ENCODE measurements at regions not wholly inside any gene's neighbourhood (a gene's known extent, or its start where the extent isn't known, plus 50 kb on each side); places are given as distances from the start of the nearest gene placed in this dataset.
"Not testable (repeated sequence)": the region's sequence is repeated elsewhere in the genome, so short reads cannot be mapped to it uniquely, and the experiment has no call there.

DNA sequence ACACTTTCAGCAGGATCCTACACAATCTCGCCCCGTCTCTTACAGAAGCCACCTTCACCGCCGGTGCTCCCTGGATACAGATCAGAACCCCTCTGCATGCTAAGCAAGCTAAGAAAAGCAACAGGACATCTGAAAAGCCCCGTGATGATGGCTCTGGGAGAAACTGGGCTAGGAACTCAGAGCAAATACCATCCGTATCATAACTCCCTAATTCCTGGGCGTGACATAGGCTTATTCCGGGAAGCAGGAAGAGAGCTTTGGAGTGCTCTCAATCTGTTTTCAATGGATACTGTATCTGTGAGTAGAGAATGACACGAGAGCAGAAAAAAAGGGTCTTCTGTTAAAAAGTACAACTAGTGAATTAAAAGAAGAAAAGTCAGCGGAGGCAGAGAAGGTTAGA lies 121.6 kb downstream of the SPP2 start:
- H2BK15ac ChIP-seq (replicated peaks; ENCODE audit: low read depth) = no peak overlapping the region
- WGBS (ENCODE audit: extremely low coverage, insufficient coverage, low lambda C conversion rate) = no CpG with 5 or more reads among the region's 10 CpGs
- no peak overlapping the region for H3K4me3 ChIP-seq (ENCODE audit: low read length)
- H3K4me2 ChIP-seq (ENCODE audit: low read length) = no peak overlapping the region
- H4K8ac ChIP-seq (ENCODE audit: low read depth, low read length) = no peak overlapping the region
- H3K79me1 ChIP-seq (ENCODE audit: low read length) = no peaks in the 10 kb centered on the region
- no peak overlapping the region for H3K4ac ChIP-seq (ENCODE audit: low read depth, low read length)
- no peak overlapping the region for H3K9ac ChIP-seq (ENCODE audit: low read length)
- H4K5ac ChIP-seq (ENCODE audit: low read length) = no peak overlapping the region
- H3K27ac ChIP-seq (ENCODE audit: low read depth, low read length) = no peak overlapping the region
- no peak for DNase-seq
- no peak overlapping the region for H2AK5ac ChIP-seq (ENCODE audit: low read length)
- no peaks in the 10 kb centered on the region for H3K36me3 ChIP-seq (ENCODE audit: control insufficient read depth, insufficient read depth, low read length)
- no peaks in the 10 kb centered on the region for H3K27me3 ChIP-seq (ENCODE audit: insufficient read depth, low read length, poor library complexity)
- no peaks in the 10 kb centered on the region for H3K4me1 ChIP-seq (ENCODE audit: control insufficient read depth, low read depth, low read length)
- no peak overlapping the region for H3K18ac ChIP-seq (ENCODE audit: low read length)
- H3K56ac ChIP-seq (ENCODE audit: low read length) = no peak overlapping the region
- H2BK5ac ChIP-seq (ENCODE audit: low read length) = no peak overlapping the region
- no peaks in the 10 kb centered on the region for H3K79me2 ChIP-seq (ENCODE audit: control insufficient read depth, insufficient read depth, low read length)
- no peak overlapping the region for H3K23ac ChIP-seq (ENCODE audit: low read length)
- H2BK120ac ChIP-seq (ENCODE audit: low read depth, low read length) = no peak overlapping the region

DNA sequence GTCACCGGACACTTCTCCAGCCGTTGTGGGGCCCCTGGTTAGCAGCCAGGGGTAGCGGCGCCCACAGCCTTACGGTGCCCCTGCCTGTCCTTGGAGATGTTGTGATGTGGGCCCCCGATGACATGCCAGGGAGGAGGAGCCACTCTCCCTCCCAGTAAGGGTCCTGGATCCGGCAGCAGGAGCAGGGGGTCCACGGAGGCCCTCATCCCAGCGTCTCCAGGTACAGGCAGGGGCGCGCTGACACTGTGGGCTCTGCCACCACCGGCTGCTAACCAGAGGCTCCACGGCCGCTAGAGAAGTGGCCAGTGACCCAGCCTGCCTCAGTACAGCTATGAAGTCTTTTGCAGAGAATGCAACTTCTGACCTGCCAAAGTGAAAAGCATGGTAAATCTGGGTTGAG lies 121.2 kb downstream of the SPP2 start:
- Histone ChIP-seq H2BK5ac (ENCODE audit: low read length) (no peak overlapping the region), H3K79me2 (ENCODE audit: control insufficient read depth, insufficient read depth, low read length) (no peaks in the 10 kb centered on the region), H4K8ac (ENCODE audit: low read depth, low read length) (no peak overlapping the region), H3K4me3 (ENCODE audit: low read length) (no peak overlapping the region), H4K5ac (ENCODE audit: low read length) (no peak overlapping the region), H3K79me1 (ENCODE audit: low read length) (no peaks in the 10 kb centered on the region), H3K4ac (ENCODE audit: low read depth, low read length) (no peak overlapping the region), H3K23ac (ENCODE audit: low read length) (no peak overlapping the region), H2BK120ac (ENCODE audit: low read depth, low read length) (no peak overlapping the region), H2AK5ac (ENCODE audit: low read length) (no peak overlapping the region), H2BK15ac (replicated peaks; ENCODE audit: low read depth) (no peak overlapping the region), H3K27me3 (ENCODE audit: insufficient read depth, low read length, poor library complexity) (no peaks in the 10 kb centered on the region), H3K56ac (ENCODE audit: low read length) (no peak overlapping the region), H3K27ac (ENCODE audit: low read depth, low read length) (no peak overlapping the region), H3K36me3 (ENCODE audit: control insufficient read depth, insufficient read depth, low read length) (no peaks in the 10 kb centered on the region), H3K18ac (ENCODE audit: low read length) (no peak overlapping the region), H3K9ac (ENCODE audit: low read length) (no peak overlapping the region), H3K4me2 (ENCODE audit: low read length) (no peak overlapping the region), H3K4me1 (ENCODE audit: control insufficient read depth, low read depth, low read length) (no peaks in the 10 kb centered on the region)
- DNase-seq = no peak
- WGBS (ENCODE audit: extremely low coverage, insufficient coverage, low lambda C conversion rate) = no CpG with 5 or more reads among the region's 14 CpGs

DNA sequence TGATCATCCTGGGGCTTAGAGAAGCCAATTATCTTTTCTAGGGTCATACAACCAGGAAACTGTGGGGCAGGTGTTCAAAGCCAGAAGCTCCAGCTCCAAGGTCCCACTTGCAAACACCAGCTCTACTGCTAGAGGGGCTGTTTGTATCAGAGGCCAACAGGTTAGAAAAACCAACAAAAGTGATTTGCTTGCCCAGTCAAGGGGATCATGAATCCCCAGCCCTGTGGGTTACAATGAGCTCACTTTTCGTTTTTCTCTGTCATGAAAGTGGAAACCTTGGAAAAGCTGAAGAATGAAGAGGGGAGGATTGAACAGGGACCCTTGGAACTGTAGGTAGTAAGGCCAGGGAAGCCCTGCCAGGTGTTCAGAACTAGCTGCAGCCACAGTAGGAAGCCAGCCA lies 119.2 kb downstream of the SPP2 start:
- no peaks in the 10 kb centered on the region for H3K27me3 ChIP-seq (ENCODE audit: insufficient read depth, low read length, poor library complexity)
- no peak overlapping the region for H3K18ac ChIP-seq (ENCODE audit: low read length)
- no peak overlapping the region for H3K23ac ChIP-seq (ENCODE audit: low read length)
- H3K4ac ChIP-seq (ENCODE audit: low read depth, low read length) = no peak overlapping the region
- H3K4me3 ChIP-seq (ENCODE audit: low read length) = no peak overlapping the region
- no peaks in the 10 kb centered on the region for H3K79me2 ChIP-seq (ENCODE audit: control insufficient read depth, insufficient read depth, low read length)
- H3K79me1 ChIP-seq (ENCODE audit: low read length) = no peaks in the 10 kb centered on the region
- no peak for DNase-seq
- H3K27ac ChIP-seq (ENCODE audit: low read depth, low read length) = no peak overlapping the region
- WGBS (ENCODE audit: extremely low coverage, insufficient coverage, low lambda C conversion rate) = no CpG with 5 or more reads among the region's 1 CpG
- H2BK120ac ChIP-seq (ENCODE audit: low read depth, low read length) = no peak overlapping the region
- H2BK15ac ChIP-seq (replicated peaks; ENCODE audit: low read depth) = no peak overlapping the region
- H3K4me1 ChIP-seq (ENCODE audit: control insufficient read depth, low read depth, low read length) = no peaks in the 10 kb centered on the region
- no peaks in the 10 kb centered on the region for H3K36me3 ChIP-seq (ENCODE audit: control insufficient read depth, insufficient read depth, low read length)
- no peak overlapping the region for H3K56ac ChIP-seq (ENCODE audit: low read length)
- H4K8ac ChIP-seq (ENCODE audit: low read depth, low read length) = no peak overlapping the region
- H3K9ac ChIP-seq (ENCODE audit: low read length) = no peak overlapping the region
- no peak overlapping the region for H2AK5ac ChIP-seq (ENCODE audit: low read length)
- H4K5ac ChIP-seq (ENCODE audit: low read length) = no peak overlapping the region
- H2BK5ac ChIP-seq (ENCODE audit: low read length) = no peak overlapping the region
- H3K4me2 ChIP-seq (ENCODE audit: low read length) = no peak overlapping the region

DNA sequence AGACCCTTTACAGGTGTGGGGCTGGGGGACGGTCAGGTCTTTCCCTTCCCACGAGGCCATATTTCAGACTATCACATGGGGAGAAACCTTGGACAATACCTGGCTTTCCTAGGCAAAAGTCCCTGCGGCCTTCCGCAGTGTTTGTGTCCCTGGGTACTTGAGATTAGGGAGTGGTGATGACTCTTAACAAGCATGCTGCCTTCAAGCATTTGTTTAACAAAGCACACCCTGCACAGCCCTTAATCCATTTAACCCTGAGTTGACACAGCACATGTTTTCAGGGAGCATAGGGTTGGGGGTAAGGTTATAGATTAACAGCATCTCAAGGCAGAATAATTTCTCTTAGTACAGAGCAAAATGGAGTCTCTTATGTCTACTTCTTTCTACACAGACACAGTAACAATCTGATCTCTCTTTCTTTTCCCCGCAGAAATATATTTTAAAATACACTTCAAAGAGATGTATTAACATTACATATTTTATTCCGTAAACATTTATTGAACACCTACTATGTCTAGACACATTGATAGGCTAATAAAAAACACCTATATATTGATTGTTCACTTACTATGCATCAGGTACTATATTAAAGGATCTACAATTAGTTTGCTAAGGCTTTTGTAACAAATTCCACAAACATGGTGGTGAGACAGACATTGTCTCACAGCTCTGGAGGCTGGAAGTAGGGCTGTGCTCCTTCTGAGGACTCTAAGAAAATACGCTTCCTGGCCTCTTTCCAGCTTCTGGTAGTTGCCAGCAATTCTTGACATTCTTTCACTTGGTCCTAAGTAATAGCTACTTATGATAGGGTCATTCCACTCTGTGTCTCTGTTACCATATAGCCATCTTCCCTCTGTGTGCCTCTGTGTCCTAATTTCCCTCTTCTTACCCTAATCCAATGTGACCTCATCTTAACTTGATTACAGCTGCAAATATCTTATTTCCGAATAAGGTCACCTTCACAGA lies 118.4 kb downstream of the SPP2 start:
- not testable (repeated sequence) for H3K4me3 ChIP-seq (ENCODE audit: low read length); H4K8ac ChIP-seq (ENCODE audit: low read depth, low read length); H3K4ac ChIP-seq (ENCODE audit: low read depth, low read length); H3K36me3 ChIP-seq (ENCODE audit: control insufficient read depth, insufficient read depth, low read length); H3K56ac ChIP-seq (ENCODE audit: low read length); H2BK120ac ChIP-seq (ENCODE audit: low read depth, low read length); H3K9ac ChIP-seq (ENCODE audit: low read length); H3K4me2 ChIP-seq (ENCODE audit: low read length); H3K4me1 ChIP-seq (ENCODE audit: control insufficient read depth, low read depth, low read length); H3K18ac ChIP-seq (ENCODE audit: low read length); H3K79me1 ChIP-seq (ENCODE audit: low read length); H4K5ac ChIP-seq (ENCODE audit: low read length); H3K27ac ChIP-seq (ENCODE audit: low read depth, low read length); H2BK5ac ChIP-seq (ENCODE audit: low read length); H3K27me3 ChIP-seq (ENCODE audit: insufficient read depth, low read length, poor library complexity); H2AK5ac ChIP-seq (ENCODE audit: low read length); H2BK15ac ChIP-seq (replicated peaks; ENCODE audit: low read depth); H3K23ac ChIP-seq (ENCODE audit: low read length); H3K79me2 ChIP-seq (ENCODE audit: control insufficient read depth, insufficient read depth, low read length)
- 100% methylated on average over 2 of the region's 8 CpGs for WGBS (ENCODE audit: extremely low coverage, insufficient coverage, low lambda C conversion rate)
- peak; percentile 32 for DNase-seq

DNA sequence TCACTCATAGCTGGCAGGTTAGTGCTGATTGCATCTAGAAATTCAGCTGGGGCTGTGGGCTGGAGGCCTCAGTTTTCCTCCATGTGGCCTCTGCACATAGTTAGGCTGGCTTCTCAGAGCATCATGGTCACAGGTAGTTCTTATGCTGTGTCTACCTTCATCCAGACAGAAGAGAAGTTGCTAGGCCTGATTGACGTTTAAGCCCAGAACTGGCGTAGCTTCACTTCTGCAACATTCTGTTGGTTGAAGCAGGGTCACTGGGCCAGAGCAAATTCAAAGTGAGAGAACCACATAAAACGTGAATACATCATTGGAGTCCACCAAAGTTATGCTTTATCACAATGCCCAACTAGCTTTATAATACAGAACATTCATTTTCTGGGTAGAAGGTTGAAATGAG lies 116.0 kb downstream of the SPP2 start:
- WGBS (ENCODE audit: extremely low coverage, insufficient coverage, low lambda C conversion rate) = no CpG with 5 or more reads among the region's 3 CpGs
- H3K4me1 ChIP-seq (ENCODE audit: control insufficient read depth, low read depth, low read length) = no peaks in the 10 kb centered on the region
- no peak overlapping the region for H3K9ac ChIP-seq (ENCODE audit: low read length)
- H3K27ac ChIP-seq (ENCODE audit: low read depth, low read length) = no peak overlapping the region
- H4K8ac ChIP-seq (ENCODE audit: low read depth, low read length) = no peak overlapping the region
- no peak overlapping the region for H3K56ac ChIP-seq (ENCODE audit: low read length)
- no peak overlapping the region for H3K23ac ChIP-seq (ENCODE audit: low read length)
- no peaks in the 10 kb centered on the region for H3K36me3 ChIP-seq (ENCODE audit: control insufficient read depth, insufficient read depth, low read length)
- H3K79me2 ChIP-seq (ENCODE audit: control insufficient read depth, insufficient read depth, low read length) = no peaks in the 10 kb centered on the region
- H3K79me1 ChIP-seq (ENCODE audit: low read length) = no peaks in the 10 kb centered on the region
- H4K5ac ChIP-seq (ENCODE audit: low read length) = no peak overlapping the region
- H3K4ac ChIP-seq (ENCODE audit: low read depth, low read length) = no peak overlapping the region
- no peak for DNase-seq
- H3K4me2 ChIP-seq (ENCODE audit: low read length) = no peak overlapping the region
- no peak overlapping the region for H2BK120ac ChIP-seq (ENCODE audit: low read depth, low read length)
- H2BK5ac ChIP-seq (ENCODE audit: low read length) = no peak overlapping the region
- H3K4me3 ChIP-seq (ENCODE audit: low read length) = no peak overlapping the region
- no peak overlapping the region for H3K18ac ChIP-seq (ENCODE audit: low read length)
- no peaks in the 10 kb centered on the region for H3K27me3 ChIP-seq (ENCODE audit: insufficient read depth, low read length, poor library complexity)
- H2BK15ac ChIP-seq (replicated peaks; ENCODE audit: low read depth) = no peak overlapping the region
- no peak overlapping the region for H2AK5ac ChIP-seq (ENCODE audit: low read length)

DNA sequence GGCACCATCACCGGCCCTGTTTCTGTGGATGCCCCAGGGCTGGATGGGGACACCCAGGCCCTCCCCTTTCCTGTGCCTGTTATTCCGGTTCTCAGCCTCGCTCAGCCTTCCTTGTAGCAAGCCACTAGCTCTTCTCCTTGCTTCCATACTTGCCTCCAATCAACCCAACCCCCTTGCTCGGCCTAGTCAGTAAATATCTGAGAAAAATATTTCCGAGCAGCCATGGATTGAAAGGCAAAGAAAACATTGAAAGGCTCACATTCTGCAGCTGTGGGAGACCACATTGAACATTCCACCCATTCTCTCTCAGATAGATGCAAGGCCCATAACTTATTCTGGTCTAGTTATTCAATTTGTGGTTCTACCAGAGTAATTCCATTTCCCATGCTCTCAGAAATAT lies 114.9 kb downstream of the SPP2 start:
- Histone ChIP-seq H3K4me2 (ENCODE audit: low read length) (no peak overlapping the region), H3K23ac (ENCODE audit: low read length) (no peak overlapping the region), H2BK5ac (ENCODE audit: low read length) (no peak overlapping the region), H3K27me3 (ENCODE audit: insufficient read depth, low read length, poor library complexity) (no peaks in the 10 kb centered on the region), H3K79me1 (ENCODE audit: low read length) (no peaks in the 10 kb centered on the region), H3K4me3 (ENCODE audit: low read length) (no peak overlapping the region), H2AK5ac (ENCODE audit: low read length) (no peak overlapping the region), H4K8ac (ENCODE audit: low read depth, low read length) (no peak overlapping the region), H2BK15ac (replicated peaks; ENCODE audit: low read depth) (no peak overlapping the region), H2BK120ac (ENCODE audit: low read depth, low read length) (no peak overlapping the region), H3K36me3 (ENCODE audit: control insufficient read depth, insufficient read depth, low read length) (no peaks in the 10 kb centered on the region), H3K9ac (ENCODE audit: low read length) (no peak overlapping the region), H4K5ac (ENCODE audit: low read length) (no peak overlapping the region), H3K56ac (ENCODE audit: low read length) (no peak overlapping the region), H3K79me2 (ENCODE audit: control insufficient read depth, insufficient read depth, low read length) (no peaks in the 10 kb centered on the region), H3K27ac (ENCODE audit: low read depth, low read length) (no peak overlapping the region), H3K18ac (ENCODE audit: low read length) (no peak overlapping the region), H3K4me1 (ENCODE audit: control insufficient read depth, low read depth, low read length) (no peaks in the 10 kb centered on the region), H3K4ac (ENCODE audit: low read depth, low read length) (no peak overlapping the region)
- no peak for DNase-seq
- no CpG with 5 or more reads among the region's 5 CpGs for WGBS (ENCODE audit: extremely low coverage, insufficient coverage, low lambda C conversion rate)

Data from mesendoderm (in vitro differentiated cells).